WTC11 (cell line): ENCODE measurements at regions not wholly inside any gene's neighbourhood (a gene's known extent, or its start where the extent isn't known, plus 50 kb on each side); places are given as distances from the start of the nearest gene placed in this dataset.

Experiments used
- ARID4B ChIP-seq: sonication (generic); formaldehyde crosslinking; IDR thresholded peaks from 2 replicates; pipeline ENCODE4 v1.8.0; 2023; ENCODE audit warnings: missing genetic modification reagents, mild to moderate bottlenecking, borderline replicate concordance
- CTCF ChIP-seq: fragments of 200-600 bp; IDR thresholded peaks from 2 replicates; pipeline ENCODE4 v1.8.0; 2022; ENCODE audit warnings: antibody characterized with exemption
- HMGXB4 ChIP-seq: sonication (generic); formaldehyde crosslinking; IDR thresholded peaks from 2 replicates; pipeline ENCODE4 v1.8.1; 2023; ENCODE audit warnings: mild to moderate bottlenecking, moderate library complexity, missing genetic modification reagents
- NR3C1 ChIP-seq: sonication (generic); formaldehyde crosslinking; conservative IDR thresholded peaks from 2 replicates; pipeline ENCODE4 v1.8.1; 2023; ENCODE audit warnings: low read depth, mild to moderate bottlenecking, missing genetic modification reagents
- SP1 ChIP-seq: sonication (generic); formaldehyde crosslinking; conservative IDR thresholded peaks from 2 replicates; pipeline ENCODE4 v1.8.1; 2022; ENCODE audit warnings: missing genetic modification reagents
- TCF7 ChIP-seq: sonication (generic); formaldehyde crosslinking; IDR thresholded peaks from 2 replicates; pipeline ENCODE4 v1.8.0; 2022; ENCODE audit warnings: mild to moderate bottlenecking, low read depth, missing genetic modification reagents, moderate library complexity
- ZNF121 ChIP-seq: sonication (generic); formaldehyde crosslinking; IDR thresholded peaks from 2 replicates; pipeline ENCODE4 v1.8.0; 2023; ENCODE audit warnings: missing genetic modification reagents
- ZSCAN18 ChIP-seq: fragments of 250-450 bp; sonication (Bioruptor Pico); IDR thresholded peaks from 2 replicates; pipeline ENCODE4 v2.1.2; 2022; ENCODE audit warnings: mild to moderate bottlenecking, moderate library complexity

- TF ChIP-seq TCF7 (CRISPR knock-in tag) (no peak), SP1 (CRISPR knock-in tag) (no peak), NR3C1 (no peak), ZSCAN18 (CRISPR knock-in tag) (no peak), CTCF (no peak), ZNF121 (CRISPR knock-in tag) (no peak), ARID4B (no peak), HMGXB4 (CRISPR knock-in tag) (no peak)
These were observed 857.6 kb downstream of the GATA3 start for GRCh38 chr10:8912108-8912507.
